ENCODE measurements at regions not wholly inside any gene's neighbourhood (a gene's known extent, or its start where the extent isn't known, plus 50 kb on each side); places are given as distances from the start of the nearest gene placed in this dataset.

- H3K4me3 ChIP-seq, result no peak overlapping the region
- H4K20me1 ChIP-seq (ENCODE audit: insufficient read depth, poor library complexity, severe bottlenecking), result no peaks in the 10 kb centered on the region
- no peak overlapping the region for H3K27ac ChIP-seq
- no peak for TF ChIP-seq EZH2phosphoT487 (IDR thresholded peaks at IDR 0.05; ENCODE audit: low read depth, severe bottlenecking, unreplicated experiment)
- TF ChIP-seq EZH2 (IDR thresholded peaks at IDR 0.05; ENCODE audit: borderline replicate concordance), result no peak
- no peak for TF ChIP-seq CTCF (IDR thresholded peaks at IDR 0.05; ENCODE audit: poor library complexity)
- no peak overlapping the region for H3K4me2 ChIP-seq
- 35% methylated on average over 3 of the region's 3 CpGs for WGBS (ENCODE audit: low lambda C conversion rate, missing lambda C conversion rate)
- H2AFZ ChIP-seq, result no peak overlapping the region
- H3K4me1 ChIP-seq (ENCODE audit: insufficient read depth), result no peaks in the 10 kb centered on the region
- no peaks in the 10 kb centered on the region for H3K9me2 ChIP-seq (replicated peaks; ENCODE audit: insufficient read depth)
- no peak for DNase-seq (ENCODE audit: low spot score)
- H3K36me3 ChIP-seq (replicated peaks; ENCODE audit: insufficient read depth, low read depth), result no peaks in the 10 kb centered on the region
- H3K9me3 ChIP-seq (ENCODE audit: low read depth), result no peaks in the 10 kb centered on the region
- H3K79me2 ChIP-seq, result no peaks in the 10 kb centered on the region
- H3K27me3 ChIP-seq, result no peaks in the 10 kb centered on the region
Observed at GRCh38 chr13:105047676-105048295, 1487.7 kb downstream of the EFNB2 start.

GRCh38 chr13:105037110-105037509 is 1498.4 kb downstream of the EFNB2 start:
- no peak for DNase-seq (ENCODE audit: low spot score)
- 95% methylated on average over 2 of the region's 2 CpGs for WGBS (ENCODE audit: low lambda C conversion rate, missing lambda C conversion rate)
- Histone ChIP-seq H3K4me2 (no peak overlapping the region), H3K9me2 (replicated peaks; ENCODE audit: insufficient read depth) (no peaks in the 10 kb centered on the region), H3K4me1 (ENCODE audit: insufficient read depth) (no peaks in the 10 kb centered on the region), H3K27ac (no peak overlapping the region), H3K27me3 (no peaks in the 10 kb centered on the region), H4K20me1 (ENCODE audit: insufficient read depth, poor library complexity, severe bottlenecking) (no peaks in the 10 kb centered on the region), H3K4me3 (no peak overlapping the region), H3K36me3 (replicated peaks; ENCODE audit: insufficient read depth, low read depth) (no peaks in the 10 kb centered on the region), H3K79me2 (no peaks in the 10 kb centered on the region), H2AFZ (no peak overlapping the region), H3K9me3 (ENCODE audit: low read depth) (no peaks in the 10 kb centered on the region)
- no peak for TF ChIP-seq EZH2phosphoT487 (IDR thresholded peaks at IDR 0.05; ENCODE audit: low read depth, severe bottlenecking, unreplicated experiment)
- no peak for TF ChIP-seq EZH2 (IDR thresholded peaks at IDR 0.05; ENCODE audit: borderline replicate concordance)
- no peak for TF ChIP-seq CTCF (IDR thresholded peaks at IDR 0.05; ENCODE audit: poor library complexity)

GRCh38 chr13:105035092-105035491 is 1500.4 kb downstream of the EFNB2 start:
- Histone ChIP-seq H3K9me2 (replicated peaks; ENCODE audit: insufficient read depth) (no peaks in the 10 kb centered on the region), H3K27me3 (no peaks in the 10 kb centered on the region), H3K4me2 (no peak overlapping the region), H3K27ac (no peak overlapping the region), H3K4me1 (ENCODE audit: insufficient read depth) (no peaks in the 10 kb centered on the region), H2AFZ (no peak overlapping the region), H3K79me2 (no peaks in the 10 kb centered on the region), H3K9me3 (ENCODE audit: low read depth) (no peaks in the 10 kb centered on the region), H4K20me1 (ENCODE audit: insufficient read depth, poor library complexity, severe bottlenecking) (no peaks in the 10 kb centered on the region), H3K36me3 (replicated peaks; ENCODE audit: insufficient read depth, low read depth) (no peaks in the 10 kb centered on the region), H3K4me3 (no peak overlapping the region)
- no peak for DNase-seq (ENCODE audit: low spot score)
- TF ChIP-seq EZH2phosphoT487 (IDR thresholded peaks at IDR 0.05; ENCODE audit: low read depth, severe bottlenecking, unreplicated experiment) (no peak), CTCF (IDR thresholded peaks at IDR 0.05; ENCODE audit: poor library complexity) (no peak), EZH2 (IDR thresholded peaks at IDR 0.05; ENCODE audit: borderline replicate concordance) (no peak)
- WGBS (ENCODE audit: low lambda C conversion rate, missing lambda C conversion rate), result 77% methylated on average over 4 of the region's 4 CpGs

Data from hepatocyte (in vitro differentiated cells).